HG02884 (cell line): ENCODE measurements at regions not wholly inside any gene's neighbourhood (a gene's known extent, or its start where the extent isn't known, plus 50 kb on each side); places are given as distances from the start of the nearest gene placed in this dataset.

ENCODE experiments used
- ATAC-seq: cut with Tn5 transposase; IDR thresholded peaks from one replicate; pipeline ENCODE4 v1.9.1; 2021; ENCODE audit warnings: mild to moderate bottlenecking, moderate library complexity; ENCODE audit not compliant: unreplicated experiment

DNA sequence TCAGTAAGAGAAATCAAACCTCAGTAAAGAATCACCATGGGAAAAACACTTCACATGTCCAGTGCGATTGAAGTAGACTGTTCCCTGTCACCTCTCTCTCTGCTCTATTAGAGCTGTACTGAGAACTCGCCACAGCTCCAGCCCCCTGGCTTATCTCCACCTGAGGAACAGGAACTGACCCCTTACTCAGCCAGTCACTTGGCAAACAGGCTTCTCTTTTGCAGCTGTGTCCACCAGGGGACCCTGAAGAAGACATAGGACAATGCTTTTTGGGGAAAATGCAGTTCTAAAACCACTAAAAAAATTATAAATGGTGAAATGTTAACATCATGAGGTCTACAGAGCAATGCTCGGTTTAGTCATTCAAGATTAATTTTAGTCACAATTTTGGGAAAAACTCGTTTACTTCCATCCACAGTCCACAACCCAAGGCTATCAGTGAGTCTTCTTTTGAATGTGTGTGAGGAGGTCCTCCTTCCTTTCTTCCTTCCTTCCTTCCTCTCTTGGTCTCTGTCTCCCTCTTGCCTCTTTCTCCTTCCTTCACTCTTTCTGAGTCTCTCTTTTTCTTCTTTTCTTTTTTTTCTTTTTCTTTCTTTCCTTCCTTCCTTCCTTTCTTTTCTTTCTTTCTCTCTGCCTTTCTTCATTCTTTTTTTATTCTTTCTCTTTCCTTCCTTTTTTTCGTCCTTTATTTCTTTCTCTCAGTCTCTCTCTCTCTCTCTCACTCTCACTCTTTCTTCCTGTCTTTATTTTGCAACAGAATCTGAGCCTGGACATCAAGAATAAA, 1189.5 kb upstream of the TMEM132C start:
- ATAC-seq: no peak

DNA sequence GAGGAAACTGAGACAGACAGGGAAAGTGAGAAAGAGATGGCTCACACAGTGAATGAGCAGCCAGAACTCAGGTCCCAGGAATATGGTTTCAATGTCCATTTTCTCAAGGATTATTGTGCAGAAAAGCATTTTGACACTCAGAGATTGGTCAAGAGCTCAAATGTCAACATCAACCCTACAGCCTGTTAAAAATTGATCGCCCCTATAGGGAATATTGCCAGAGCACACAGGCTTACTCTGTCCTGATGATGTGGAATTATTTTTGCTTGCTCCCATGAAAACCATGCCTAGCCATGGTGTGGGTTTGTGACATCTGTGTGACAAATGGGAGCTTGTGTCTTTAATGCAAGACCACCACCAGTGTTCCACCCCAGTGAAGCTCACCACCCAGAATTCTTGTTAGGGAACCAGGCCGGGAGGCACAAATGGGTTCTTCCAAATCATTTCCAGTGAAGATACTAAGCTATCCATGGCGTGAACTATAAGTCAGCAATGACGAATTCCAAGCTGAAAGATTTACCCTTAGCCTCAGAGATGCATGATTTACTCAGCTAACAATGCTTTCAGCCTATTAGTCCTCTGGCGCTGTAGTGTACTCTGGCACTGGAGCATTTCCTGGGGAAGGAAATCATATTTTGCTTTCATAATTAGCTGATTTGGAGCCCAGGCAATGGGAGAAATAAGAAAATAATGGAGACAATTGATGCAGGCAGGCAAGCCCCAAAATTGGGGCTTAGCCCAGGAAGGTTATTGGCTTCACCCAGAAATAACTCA, 1188.2 kb upstream of the TMEM132C start:
- ATAC-seq: no peak

DNA sequence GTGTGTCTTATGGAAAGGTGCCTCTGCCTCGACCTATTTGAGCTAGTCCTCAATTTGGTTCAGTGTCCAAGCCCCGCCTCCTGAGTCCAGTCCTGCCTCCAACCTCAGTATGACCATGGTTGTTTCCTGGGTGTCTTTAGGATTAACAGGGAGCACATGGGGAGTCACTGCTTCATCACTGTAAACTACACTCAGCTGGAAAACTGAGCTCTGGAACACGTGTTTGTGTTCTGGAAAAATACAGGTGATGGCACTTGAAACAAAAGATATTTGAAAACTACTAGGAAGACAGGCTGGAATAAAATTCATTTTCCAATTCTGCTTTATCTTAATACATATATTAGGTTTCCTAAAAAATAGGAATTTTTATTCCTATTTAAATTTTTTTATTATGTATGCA, 1187.3 kb upstream of the TMEM132C start:
- no peak for ATAC-seq

DNA sequence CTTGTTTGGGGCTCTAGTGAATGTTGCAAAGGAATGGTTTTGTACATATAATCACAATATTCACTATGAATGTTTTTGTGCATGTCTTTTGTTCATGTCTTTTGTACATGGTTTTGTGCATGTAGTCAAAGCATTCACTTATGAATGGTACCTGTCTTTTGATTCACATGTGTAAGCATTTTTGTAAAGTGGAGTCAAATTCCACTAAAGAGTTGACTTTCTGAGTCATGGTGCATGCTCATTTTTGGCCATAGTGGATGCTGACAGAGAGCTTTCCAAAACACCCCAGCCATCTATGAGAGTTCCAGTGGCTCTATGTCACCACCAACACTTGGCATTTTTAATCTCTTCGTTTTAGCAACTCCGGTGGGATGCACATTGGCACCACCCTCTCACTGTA, 1185.9 kb upstream of the TMEM132C start:
- no peak for ATAC-seq

DNA sequence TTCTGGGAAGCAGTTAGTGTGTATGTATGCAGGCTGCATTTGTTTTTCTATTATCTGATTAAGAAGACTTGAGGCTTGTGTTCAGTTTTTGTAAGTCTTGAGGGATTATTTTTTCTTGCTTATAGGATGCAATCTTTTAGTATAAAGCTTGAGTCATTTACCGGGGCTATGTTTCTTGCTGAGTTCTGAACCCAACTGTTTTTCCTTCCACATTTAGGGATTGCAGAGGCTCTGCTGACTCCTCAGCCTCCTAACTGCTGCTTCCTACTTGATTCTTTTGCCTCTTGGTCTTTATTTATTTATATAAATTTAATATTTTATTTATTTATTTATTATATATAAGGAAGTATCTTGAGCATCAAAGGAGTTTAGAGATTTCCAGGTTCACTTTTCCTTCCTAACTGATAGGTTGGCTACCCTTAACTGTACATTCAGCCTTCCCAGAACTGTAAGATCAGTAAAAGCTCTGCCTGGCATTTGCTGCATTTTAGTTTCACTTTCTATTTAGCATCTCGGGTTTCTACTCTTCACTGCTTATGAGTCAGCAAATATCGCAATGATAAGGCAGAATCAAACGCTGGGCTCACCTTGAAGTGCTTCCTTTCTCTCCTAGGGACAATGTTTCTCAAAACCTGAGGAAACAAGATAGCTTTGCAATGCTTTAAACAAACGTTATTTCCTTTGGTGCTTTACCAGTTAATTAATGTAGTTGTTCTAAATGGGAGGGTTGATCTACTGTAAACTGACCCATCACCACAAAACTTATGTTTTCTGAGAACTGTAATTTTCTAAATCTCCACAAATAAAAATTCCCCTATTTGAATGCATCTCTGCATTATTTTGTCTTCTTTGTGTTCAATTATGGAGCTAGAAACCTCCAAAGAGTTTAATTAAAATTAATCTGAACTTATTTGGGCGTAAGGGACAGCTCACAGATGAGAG, 1183.7 kb upstream of the TMEM132C start:
- peak; percentile 98 for ATAC-seq

DNA sequence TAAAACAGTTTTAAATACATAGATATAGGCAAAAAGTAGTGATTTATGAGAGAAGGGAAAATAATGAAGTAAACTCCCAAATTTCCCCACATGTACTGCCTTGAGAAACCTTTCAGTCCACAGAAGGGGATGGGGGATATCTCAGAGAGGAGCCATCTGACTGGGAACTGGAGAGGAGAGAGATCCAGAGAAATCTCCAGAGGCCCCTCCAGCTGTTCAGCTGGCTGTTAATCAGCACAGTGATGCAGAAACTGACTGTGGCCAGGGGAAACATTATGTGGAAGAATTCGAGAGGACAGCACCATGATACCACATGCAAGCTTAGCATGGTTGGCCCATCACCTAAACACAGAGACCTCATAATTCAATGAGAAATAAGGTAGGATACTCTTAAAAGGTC, 1165.9 kb upstream of the TMEM132C start:
- ATAC-seq: no peak

DNA sequence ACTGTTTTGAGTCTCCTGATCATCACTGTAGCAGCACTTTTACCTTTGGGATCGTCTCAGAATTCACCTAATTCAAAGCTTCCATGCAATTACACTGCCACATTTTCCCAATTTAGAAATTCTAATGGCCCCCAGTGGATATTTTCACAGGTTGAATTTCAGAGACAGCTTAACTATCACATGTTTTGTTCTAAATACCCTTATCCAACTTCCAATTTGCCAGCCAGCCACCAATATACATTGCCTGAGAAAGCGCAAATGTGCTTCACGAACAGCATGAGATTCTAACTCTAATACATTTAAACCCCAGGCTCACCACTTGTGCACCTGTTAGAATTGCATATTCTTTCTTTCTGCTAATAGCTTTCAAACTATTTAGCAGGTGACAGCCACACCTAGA, 1160.9 kb upstream of the TMEM132C start:
- ATAC-seq: no peak

DNA sequence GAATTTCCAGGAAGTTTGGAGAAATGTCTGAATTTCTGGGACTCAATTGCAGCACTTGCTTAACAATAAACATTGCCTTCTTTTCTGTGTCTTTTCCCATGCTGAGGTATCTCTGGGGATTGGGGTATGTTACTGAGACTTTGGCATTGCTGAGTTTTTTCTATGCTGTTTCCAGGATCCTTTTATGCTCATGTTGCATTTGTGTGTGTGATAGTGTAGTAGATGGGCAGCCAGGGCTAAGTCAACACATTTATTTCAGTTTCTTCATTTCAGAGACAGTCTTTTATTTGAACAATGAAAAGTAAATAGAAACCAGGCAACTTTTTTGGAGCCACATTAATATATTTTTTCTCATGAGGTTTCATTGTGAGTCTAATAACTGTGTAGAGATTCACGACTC, 1160.3 kb upstream of the TMEM132C start:
- no peak for ATAC-seq

DNA sequence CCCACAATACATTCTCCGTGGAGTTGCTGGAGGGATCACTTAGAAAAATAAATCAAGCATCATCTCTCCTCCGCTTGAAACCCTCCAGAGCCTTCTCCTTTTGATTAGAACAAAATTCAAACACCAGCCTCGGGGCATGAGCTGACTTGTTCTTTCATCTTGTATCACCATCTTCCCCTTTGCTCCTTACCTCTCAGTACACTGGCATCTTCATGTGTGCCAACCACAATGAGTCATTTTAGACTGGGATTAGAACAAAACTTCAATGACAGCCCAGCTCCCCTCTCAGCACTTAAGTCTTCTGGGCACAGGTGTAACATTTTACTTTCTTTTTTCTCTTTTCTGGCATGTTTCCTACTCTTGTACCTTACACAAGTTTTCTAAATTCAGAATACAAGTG, 1159.2 kb upstream of the TMEM132C start:
- no peak for ATAC-seq

DNA sequence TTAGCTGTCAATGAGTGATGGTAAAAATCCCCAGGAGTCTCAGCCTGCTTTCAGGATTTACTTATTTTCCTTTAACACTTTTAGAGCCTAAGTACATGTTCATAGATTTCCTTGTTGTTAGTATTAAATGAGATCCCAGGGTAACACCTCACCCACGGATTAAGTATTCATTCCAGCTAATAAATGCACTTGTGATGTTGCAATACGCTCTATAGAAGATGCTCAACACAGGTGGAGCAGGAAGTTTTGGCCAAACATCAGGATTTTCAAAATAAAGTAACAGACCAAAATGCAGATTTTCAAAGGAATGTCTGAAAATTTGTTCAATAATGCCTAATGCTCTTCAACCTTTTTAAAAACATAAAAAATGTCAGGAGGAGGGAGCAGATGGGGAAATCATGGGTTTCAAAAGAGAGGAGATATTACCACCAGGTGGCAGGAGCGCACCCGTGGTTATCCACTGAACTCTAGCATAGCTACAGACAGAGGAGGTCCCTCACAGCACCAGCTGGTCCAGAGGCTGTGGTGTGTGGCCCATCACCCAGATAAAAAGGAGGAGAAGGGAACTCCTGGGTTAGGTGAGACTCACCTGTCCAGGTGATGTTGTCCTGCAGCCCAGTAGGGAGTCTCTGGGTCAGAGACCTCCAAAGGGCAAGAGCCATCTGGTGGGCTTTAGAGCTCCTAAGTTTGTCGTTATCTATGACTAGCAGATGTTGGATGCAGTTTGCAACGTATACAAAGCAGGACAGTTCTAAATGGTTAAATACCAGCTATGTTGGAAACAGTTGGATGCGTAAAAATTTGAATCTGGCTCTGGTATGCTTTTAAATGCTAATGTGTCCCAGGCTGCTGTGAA, 1158.4 kb upstream of the TMEM132C start:
- ATAC-seq: peak; percentile 93

DNA sequence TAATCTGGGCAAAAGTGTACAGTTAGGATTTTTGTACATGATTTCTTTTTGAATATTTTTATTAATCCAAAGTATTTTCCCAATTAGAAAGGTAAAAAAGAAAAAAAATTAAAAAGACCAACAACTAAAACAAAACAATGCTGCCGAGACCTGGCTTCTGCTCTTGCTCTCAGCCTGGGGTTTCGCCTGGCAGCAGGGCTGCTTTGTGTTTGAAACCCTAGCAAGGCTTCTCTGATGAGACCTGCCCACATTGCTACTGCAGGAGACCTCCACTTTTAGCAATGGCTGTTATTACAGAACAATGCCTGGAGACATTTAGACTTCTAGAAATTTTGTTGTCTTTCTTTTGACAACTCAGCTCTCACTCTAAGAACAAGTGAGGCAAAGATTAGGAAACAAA, 1153.0 kb upstream of the TMEM132C start:
- ATAC-seq: no peak

DNA sequence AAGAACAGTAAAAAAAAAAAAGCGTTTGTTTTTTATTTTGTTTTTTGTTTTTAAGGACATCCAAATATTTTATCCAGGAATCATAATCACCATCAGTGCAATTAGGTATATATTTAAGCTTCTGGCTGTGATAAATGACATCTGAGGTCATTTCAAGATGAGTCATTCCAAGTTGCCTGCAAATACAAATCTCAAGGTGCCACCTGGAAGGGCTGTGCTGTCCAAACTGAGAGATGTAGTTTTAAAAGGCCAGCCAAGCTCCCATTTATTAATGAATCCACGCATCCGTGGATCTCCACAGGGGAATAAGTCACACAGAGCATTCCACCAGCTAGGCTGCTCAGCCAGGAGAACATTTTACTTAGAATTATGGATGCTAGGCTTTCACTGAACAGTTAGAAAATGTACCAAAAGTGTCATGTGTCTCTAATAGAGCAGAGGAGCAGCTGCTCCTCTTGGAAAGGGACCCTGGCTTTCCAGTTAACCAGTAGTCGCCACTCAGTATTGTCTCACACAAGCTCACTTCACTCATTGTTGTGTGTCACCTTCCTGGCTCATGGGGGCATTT, 1151.4 kb upstream of the TMEM132C start:
- no peak for ATAC-seq

DNA sequence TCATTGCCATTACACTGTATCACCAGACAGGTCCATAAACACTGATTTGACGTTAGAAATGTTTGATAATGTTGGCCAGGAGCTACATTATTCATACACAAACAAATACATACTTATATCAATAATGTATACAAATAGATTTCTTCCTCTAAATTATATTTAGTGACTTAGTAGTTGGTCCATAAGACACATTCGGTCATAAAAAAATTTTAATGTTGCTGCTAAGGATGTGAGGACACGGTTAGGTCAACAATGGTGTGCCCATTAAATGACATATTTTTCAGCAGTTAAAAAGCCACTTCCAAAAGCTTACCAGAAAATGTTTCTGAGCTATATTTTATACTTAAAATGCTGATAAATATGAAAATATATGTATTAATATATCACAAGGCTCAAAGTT, 1148.7 kb upstream of the TMEM132C start:
- ATAC-seq: no peak

DNA sequence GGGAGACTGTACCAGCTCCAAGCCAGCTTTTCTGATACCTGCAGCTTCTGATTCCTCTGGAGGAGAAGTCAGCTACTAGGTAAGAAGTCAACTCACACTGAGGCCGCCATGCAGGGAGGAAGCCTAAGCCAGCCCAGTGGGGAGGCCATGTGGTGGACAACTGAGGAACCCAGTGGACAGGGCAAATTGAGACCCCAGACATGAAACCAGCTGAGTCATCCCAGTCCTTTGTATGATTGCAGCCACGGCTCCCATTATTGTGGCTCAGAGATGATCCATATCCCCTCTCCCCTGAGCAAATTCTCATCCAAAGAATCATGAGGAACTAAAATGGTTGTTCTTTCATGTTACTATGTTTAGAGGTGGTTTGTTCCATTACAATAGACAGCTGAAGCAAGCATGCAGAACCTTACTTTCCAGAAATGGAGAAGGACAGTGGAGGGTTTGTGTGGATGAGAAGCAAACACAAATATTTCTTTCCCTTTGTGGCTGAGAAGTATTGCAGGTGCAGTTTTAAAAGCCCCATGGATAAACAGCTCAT, 1147.3 kb upstream of the TMEM132C start:
- no peak for ATAC-seq

DNA sequence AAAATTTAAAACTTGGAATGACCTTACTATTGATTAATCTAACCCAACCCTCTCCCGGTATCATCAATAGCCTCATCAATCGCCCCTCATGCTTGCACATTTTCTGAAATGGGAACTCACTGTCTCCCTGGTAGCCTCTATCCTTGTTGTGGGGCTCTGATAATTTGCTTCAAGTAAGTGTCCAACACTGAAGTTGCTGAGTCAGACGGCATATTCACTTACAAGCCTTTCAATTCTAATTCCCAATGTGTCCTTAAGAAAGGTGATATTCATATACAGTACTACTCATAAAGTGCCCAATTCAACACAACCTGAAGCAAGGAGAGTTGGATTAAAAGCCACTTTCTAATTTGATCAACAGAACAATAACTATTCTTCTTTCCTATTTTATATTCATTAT, 1146.1 kb upstream of the TMEM132C start:
- no peak for ATAC-seq

DNA sequence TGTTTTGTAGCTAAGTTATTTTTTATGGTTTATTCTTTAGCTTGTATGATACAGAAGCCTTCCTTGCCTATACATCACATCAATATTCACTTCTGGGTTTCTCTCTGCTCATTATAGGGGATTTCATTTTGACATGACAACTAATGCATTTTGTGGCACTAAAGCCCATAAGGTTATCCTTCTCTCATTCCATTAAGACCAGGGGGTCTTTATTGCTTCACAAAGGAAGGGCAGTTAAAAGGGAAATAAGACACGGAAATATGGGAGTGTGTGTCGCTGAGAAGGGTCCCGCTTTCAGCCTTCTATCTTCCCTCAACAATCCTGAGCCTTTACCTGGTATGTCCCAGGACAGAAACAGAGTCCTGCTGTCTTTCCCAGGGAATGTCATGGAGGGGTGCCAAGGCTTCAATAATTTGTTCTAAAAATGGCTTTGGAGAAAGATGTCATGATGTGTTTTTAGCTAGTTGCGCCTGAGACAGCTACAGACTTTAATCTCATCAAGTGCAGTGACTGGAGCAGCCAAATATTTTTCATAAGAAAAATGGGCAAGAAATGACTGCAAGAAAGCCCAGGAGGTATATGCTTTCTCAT, 1145.4 kb upstream of the TMEM132C start:
- ATAC-seq: no peak

DNA sequence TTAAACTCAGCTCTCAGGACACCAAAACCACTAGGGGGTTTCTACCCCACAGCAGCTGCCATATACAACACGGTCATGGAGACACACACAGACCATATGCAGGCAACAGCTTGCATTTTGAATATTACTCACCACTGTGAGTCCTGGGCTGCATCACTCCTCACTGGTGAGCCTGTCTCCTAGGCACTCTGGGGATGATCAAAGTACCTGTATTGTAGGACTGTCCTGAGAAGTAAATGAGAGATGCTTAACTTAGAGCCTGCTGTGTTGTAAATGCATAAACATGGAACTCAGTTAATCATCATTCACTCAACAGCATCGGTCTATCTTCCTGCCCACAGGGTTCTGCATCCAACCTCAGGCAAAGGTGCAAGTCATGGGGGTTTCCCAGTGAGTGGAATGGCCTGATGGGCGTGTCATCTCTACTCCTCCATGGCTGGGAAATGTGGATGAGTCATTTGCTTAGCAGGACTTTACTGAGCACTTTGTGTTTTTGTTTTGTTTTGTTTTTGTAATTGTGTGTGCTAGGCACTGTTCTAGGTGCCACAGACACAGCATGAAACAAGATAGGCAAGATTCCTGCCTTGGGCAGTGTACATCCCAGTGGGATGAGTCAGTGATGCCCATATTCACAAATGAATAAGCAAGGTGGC, 1141.2 kb upstream of the TMEM132C start:
- ATAC-seq: peak; percentile 87

DNA sequence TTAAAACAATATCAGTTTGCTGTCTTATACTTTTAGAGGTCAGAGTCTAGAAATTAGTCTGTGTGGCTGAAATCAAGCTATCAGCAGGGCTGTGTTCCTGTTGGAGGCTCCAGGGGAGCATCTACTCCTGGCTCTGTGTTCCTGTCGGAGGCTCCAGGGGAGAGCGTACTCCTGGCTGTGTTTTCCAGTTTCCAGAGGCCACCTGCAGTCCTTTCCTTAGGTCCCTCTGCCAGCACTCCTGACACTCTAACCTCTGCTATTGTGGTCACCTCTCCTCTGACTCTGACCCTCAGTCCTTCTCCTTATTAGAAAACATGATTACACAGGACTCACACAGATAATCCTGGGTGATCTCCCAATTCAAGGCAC, 1140.7 kb upstream of the TMEM132C start:
- peak; percentile 19 for ATAC-seq

DNA sequence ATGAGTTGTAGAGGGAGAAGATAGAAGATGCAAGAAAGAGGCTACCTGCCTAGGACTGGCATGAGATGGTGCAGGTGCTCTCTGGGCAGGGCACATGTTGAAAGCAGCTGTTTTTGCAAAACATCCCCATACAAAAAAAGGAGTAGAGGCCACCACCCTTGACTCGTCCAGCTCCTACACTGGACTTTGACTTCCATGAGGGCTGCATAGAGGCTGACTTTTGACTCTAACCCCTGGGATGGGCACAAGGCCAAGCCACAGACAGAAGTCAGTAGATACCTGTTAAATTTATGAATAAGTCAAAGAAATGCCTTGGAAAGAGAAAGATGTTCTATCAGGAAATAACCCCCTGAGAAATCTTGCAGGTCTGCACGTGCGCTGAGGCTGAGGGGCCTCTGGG, 1139.1 kb upstream of the TMEM132C start:
- no peak for ATAC-seq
